Caki2 (cell line): ENCODE measurements at regions not wholly inside any gene's neighbourhood (a gene's known extent, or its start where the extent isn't known, plus 50 kb on each side); places are given as distances from the start of the nearest gene placed in this dataset.

Source experiments
- DNase-seq: peaks from one replicate; pipeline ENCODE4 v3.0.0-alpha.2; 2015; ENCODE audit warnings: low read depth
- in situ Hi-C: cut with HindIII; loops from 2 replicates; pipeline ENCODE4 v1.10.0; 2016; ENCODE audit warnings: low sequenced_read_pairs, low pct_unique_long_range_greater_than_20kb, mixed read lengths

DNA sequence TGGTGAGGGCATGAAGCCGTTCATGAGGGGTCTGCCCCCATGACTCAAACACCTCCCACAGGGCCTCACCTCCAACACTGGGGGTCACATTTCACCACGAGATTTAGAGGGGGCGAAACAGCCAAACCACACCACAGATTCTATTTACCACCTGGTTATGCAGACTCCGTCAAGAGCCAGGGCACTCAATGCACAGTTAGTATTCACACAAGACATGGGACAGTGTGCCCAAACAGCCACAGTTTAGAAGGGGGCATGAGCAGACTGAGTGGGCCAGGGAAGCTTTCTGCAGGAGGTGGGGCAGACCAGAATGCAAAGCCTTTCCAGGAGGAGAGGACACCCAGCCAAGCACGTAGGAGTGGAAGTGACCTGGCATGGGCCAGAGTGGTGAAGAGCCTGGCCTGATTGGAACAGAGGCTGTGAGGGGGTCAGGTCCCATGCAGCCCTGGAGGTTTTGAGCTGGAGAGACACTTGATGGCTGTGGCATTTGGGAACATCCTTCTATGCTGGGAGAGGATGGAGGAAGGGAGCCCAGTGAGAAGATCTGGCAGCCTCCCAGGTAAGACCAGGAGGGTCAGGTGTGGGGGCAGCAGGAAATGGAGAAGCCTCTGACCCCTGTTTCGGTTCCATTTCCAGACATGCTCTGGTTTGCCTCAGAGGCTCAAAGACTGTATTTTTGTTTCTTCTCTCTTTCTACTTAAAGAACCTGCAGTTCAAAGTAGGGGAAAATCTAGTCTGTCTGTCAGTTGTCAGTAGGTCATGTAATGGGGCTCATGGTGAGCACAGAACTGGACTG is 199.1 kb upstream of the NCAM1 start:
- in situ Hi-C loops = no loop called here
- DNase-seq = no peak

GRCh38 chr11:112762707-112763090 is 198.5 kb upstream of the NCAM1 start:
- DNase-seq = no peak
- in situ Hi-C loops = no loop called here

GRCh38 chr11:112765337-112765736 is 195.9 kb upstream of the NCAM1 start:
- in situ Hi-C loops = no loop called here
- DNase-seq = no peak

DNA sequence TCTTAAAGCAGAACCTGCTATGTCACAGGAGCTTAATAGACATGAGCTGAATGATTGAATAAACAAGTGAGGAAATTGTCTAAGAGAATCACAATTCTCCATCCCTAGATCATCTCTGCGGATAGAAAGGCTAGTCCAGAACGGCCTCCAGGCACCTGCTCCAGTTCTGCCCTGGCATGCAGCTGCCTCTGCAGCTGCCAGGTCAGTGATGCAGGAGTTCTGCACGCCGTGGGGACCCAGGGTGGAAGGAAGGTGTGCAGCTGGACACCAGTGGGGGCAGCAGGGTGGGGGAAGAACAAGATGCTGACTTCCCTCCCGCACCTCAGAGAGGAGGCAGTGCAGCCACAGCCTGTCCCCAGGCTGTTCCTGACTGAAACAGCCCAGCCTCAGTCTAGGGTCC is 192.1 kb upstream of the NCAM1 start:
- in situ Hi-C loops = no loop called here
- no peak for DNase-seq

DNA sequence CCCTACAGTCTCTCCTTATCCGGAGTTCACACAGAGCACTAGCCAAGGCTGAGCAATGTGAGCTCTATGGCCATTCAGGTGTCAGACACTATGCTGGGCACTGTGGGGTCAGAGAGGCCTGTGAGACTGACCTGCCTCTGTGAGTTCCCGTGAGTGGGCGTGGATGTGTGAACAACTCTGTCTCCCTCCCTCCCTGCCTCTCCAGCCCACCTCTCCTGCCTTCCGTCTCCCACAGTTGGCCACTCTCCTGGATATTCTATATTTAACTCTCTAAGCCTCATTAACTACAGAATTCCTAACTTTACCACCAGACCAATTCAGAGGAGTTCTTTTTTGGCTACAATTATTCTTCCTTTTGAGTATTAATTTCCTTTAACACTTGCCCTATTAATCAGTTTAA is 191.6 kb upstream of the NCAM1 start:
- DNase-seq = no peak
- in situ Hi-C loops = no loop called here

GRCh38 chr11:112770033-112770432 is 191.2 kb upstream of the NCAM1 start:
- in situ Hi-C loops = no loop called here
- no peak for DNase-seq

DNA sequence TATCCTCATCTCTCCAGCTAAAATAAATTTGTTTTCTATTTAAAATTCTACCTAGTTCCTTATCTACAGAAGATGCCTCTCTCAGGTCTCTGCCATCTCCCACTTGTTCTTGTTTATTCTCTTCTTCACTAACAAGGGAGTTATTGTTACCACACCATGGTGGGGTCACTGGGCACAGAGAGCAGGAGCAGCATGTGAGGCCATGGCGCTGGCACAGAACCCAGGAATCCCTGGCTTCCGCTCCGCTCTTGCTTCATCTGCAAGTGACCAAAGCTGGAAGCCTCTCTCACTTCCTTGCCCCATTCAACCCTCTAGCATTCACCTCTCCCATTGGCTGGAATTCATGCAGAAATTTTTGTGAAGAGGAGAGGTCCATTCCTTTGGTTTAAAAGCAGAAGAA is 190.7 kb upstream of the NCAM1 start:
- in situ Hi-C loops = no loop called here
- DNase-seq = no peak

DNA sequence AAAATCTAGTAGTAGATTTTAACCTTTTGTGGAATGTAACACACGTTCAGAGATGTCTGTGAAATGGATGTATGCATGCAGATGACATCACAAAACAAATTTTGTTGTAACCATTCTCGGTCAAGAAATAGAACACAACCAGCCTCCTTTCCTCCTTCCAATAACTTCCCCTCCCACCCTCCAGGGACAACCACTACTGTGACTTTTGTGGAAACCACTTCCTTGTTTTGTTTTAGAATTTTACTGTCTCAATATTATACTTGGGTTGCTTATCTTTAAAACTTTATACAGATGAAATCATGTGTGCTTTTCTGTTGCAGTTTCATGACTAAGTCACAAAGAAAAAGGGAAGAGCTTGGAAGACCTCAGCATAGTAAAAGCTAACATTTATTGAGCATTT is 189.4 kb upstream of the NCAM1 start:
- no peak for DNase-seq
- in situ Hi-C loops = no loop called here

DNA sequence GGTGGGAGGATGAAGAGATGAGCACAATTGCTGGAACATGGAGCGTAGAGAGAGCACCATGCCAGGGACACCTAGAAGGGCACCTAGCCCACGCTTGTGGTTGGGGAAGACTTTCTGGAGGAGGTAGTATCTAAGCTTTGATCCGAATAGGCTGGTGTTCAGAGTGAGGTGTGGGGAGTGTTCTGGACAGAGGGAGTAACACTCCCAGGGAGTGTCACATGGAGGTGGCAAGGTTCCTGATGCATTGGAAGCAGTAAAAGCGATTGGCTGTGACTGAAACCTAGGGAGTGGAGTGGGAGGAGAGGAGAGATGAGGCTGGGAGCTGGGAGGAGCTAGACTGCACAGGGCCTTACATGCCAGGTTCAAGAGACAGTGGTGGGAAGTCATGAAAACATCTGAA is 188.0 kb upstream of the NCAM1 start:
- in situ Hi-C loops = no loop called here

DNA sequence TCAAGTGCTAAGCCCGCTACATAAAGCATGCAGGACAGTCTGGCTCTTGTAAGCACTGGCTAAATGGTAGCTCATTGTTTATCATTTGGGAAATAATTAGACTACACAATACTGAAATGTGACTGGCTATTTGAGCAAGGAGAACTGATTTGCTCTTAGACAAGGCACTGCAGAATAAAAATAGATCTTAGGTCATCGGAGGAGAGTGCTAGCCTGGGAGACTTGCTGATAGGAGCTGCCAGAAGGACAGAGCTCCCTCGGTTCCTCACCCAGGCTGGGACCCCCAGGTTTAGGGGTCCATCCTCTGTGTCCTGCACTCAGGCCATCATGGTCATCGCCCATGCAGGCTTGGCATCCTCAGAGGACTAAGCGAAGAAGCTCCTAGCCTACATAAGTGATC is 184.4 kb upstream of the NCAM1 start:
- DNase-seq = no peak
- in situ Hi-C loops = no loop called here

More for the DNA sequence above, 188.0 kb upstream of the NCAM1 start:
- peak; percentile 22 for DNase-seq

- in situ Hi-C loops = no loop called here
- DNase-seq = no peak
These were observed 183.9 kb upstream of the NCAM1 start for GRCh38 chr11:112777283-112777751.

- DNase-seq = no peak
- in situ Hi-C loops = no loop called here
These were observed 182.9 kb upstream of the NCAM1 start for GRCh38 chr11:112778091-112778876.

DNA sequence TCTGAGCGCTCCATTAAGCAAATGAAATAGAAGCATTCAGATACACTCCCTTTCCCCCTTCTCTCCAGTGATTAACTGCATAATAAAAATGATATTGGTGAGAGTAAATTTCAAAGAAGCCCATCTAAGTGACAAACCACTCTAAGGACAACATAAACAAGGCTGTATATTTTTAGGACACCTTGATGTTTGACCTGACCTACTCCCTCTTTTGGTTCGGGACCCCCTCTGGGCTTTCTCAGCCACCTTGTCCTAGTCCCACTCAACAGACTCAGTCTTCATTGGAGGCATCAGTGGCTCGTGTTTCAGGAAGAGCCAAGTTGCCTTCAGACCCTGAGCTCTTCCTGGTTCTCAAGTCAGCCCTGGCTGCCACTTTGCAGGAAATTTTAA is 182.3 kb upstream of the NCAM1 start:
- no peak for DNase-seq
- in situ Hi-C loops = no loop called here

- in situ Hi-C loops = no loop called here
These were observed 180.7 kb upstream of the NCAM1 start for GRCh38 chr11:112780351-112781087.

DNA sequence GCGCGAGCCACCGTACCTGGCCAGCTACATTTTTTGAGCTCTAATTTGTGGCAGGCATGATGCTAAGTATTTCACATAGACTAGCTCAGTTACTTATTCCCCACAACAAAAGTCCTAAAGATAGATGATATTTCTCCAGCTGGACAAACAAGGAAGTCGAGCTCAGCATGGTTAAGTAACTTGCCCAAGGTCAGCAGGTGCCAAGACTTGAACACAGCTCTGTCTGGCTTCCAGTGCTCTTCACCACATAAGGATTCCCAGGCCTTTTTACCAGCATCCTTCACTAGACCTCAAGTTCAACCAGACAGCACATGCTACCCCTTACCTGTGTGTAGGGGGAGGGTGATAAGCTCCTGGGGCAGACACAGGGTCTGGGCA is 177.3 kb upstream of the NCAM1 start:
- in situ Hi-C loops = no loop called here
- no peak for DNase-seq

More at GRCh38 chr11:112780351-112781087, 180.7 kb upstream of the NCAM1 start:
- DNase-seq = no peak

GRCh38 chr11:112784323-112785073 is 176.7 kb upstream of the NCAM1 start:
- in situ Hi-C loops = no loop called here
- peak; percentile 53 for DNase-seq

GRCh38 chr11:112785149-112785548 is 176.1 kb upstream of the NCAM1 start:
- DNase-seq = no peak
- in situ Hi-C loops = no loop called here

DNA sequence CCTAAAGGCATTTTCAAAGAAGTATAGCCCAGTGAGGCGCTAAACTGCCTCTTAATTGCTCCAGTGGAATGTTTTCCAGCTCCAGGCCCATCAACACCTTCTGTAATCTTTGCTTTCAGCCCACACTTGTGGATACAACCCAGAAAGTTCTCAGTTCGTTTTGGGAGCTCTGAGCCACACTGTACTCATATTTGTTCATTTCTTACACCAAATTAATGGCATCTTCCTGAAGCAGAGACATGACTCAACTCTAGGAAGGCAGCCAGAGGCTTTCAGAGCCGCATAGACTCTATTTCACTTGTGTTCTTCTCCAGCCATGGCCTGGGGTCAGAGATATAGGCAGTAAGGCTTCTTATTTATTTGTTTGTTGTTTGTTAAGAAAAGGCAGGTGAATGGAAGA is 175.5 kb upstream of the NCAM1 start:
- DNase-seq = no peak

More for the DNA sequence above, 175.5 kb upstream of the NCAM1 start:
- in situ Hi-C loops = no loop called here
